Hematopoietic multipotent progenitor cell treated with erythropoietin and hydrocortisone succinate and interleukin-3 and kit ligand, for 8 days (in vitro differentiated cells): ENCODE measurements at regions not wholly inside any gene's neighbourhood (a gene's known extent, or its start where the extent isn't known, plus 50 kb on each side); places are given as distances from the start of the nearest gene placed in this dataset.
"Not testable (repeated sequence)": the region's sequence is repeated elsewhere in the genome, so short reads cannot be mapped to it uniquely, and the experiment has no call there.

Experiments
- DNase-seq: peaks from one replicate; pipeline ENCODE4 v3.0.0-alpha.2; 2015

DNA sequence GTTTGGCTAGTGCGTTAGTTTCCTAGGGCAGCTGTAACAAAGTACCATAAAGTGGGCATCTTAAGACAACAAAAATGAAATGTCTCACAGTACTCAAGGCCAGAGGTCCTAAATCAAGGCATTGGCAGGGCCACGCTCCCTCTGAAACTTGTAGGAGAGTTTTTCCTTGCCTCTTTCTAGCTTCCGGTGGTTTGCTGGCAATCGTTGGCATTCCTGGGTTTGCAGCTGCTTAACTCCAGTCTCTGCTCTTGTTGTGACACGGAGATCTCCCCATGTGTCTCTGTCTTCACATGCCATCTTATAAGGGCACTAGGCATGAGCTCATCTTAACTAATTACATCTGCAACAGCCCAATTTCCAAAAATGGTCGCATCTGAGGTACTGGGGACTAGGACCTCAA, 362.0 kb upstream of the BOD1L1 start:
- DNase-seq, result no peak

DNA sequence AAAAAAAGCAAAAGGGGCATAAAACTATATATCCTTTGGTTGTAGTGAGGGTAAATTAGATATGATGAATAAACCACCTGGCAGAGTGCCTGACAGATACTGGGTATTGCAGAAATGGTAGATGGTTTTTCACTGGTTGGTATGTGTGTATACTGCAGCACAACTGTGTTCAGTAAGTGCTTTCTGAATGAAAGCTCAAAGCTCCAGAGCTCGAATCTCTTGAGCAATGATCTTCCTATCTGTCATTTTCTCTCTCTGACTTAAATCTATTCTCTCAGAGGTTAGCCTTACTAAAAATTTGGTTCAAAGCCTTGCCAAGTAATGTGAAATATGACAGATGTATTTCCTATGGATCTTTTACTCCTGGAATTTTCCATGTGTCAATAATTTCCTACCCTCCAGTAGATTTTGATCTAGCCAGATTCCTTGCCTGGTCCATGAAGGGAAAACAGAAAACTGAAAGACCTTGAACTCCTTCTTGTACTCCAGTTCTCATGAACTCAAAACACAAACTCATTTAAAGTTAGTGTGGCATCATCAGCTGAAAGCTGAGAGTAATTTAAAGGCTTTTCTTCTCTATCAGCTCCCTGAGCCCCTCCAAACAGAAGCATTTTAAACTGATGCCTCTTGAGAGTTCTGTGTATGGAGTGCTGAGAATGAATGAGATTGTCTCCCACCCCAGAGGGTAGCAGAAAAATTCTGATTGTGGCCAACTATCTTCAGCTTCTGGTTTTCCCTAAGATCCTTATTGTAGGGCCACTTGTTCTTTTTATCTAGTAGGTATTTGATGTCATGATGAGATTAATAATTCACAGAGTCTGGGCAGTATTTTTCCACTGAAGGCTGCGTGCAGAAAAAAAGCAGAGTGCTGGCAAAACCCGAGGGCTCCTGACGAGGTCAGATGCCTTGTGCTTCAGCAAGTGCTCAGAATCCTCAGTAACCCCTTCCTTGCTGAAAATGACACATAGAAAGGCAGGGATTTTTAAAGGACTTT, 363.4 kb upstream of the BOD1L1 start:
- DNase-seq, result no peak

DNA sequence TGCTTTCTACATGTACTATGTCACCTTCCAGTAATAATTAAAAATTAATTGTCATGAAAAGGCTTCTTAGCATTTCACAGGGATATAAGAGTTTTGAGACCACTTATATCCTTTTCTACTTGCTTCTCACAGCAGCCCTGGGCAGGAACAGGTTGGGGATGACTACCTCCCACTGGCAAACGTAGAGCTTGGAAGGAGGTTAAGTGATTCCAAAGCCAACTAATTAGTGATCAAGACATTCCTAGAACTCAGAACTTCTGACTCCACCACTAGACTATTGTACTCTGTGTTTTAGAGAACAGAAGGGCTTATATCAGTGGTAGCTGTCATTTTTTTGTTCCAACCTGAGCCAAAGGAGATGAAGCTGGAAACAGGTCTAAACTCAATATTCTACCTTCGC, 364.5 kb upstream of the BOD1L1 start:
- no peak for DNase-seq

DNA sequence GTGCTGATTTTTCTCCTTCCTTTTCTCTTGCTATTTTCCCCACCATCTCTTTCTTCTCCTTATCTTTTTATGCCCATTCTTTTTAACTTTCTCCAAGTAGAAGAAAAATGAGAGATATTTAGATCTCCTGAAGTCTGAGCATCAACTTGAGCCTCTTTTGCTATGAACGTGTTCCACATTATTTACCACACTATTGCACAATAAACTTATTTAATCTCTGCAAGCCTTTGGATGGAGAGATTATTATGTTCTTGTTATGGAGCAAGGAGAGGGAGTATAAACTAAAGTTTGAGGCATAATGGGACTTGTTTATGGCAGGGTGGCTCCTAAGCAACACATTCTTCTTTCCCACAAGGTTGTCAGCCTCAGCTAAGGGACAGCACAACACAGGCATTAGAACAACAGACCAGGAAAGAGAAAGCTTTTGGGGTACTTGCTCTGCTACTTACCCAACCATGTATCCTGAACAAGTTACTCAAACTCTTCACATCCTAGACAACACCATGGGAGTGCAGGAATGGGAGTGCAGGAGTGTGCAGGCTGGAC, 365.5 kb upstream of the BOD1L1 start:
- no peak for DNase-seq

DNA sequence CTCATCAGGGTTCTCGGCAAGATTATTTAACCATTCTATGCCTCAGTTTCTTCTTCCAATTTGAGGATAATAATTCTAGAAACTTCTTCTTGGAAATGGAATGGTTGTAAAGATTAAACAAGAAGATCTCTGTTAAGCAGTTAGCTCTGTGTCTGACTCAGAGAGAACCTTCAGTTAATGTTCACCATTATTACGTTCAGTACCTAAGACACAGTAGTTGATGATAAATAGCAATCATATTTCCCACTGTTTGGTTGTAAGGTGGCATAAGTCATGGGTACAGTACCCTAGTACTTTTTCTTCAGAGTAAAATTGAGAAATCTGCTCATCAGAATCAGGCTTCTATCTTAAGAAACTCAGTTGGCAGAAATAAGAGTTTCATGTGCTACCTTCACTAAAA, 366.5 kb upstream of the BOD1L1 start:
- DNase-seq, result no peak

DNA sequence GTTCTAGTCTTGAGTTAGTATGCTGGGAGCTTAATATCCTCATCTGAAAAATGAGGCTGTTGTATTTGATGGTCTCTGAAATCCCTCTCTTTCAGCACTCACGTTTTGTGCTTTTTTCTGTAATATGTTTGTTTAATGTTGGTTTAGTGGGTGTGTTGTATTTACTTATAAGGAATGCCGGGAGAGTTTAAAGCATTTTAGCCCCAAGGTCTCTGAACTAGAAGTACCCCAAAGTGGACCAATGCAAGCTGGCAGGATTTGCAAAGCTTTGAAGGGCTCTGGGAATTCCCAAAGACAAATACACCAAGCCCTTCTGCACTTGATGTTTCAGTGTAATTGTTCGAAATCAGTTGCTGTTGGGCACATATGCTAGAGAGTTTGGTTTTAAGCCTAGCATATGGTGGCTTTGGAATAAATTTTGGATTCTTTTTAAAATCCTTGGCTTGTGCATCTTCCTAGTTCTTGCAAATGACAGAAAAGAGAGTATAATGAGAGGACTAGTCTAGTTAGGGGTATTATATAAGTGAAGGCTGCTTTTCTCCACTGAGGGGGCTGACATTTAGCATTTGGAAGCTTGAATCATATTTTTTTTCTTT, 371.4 kb upstream of the BOD1L1 start:
- no peak for DNase-seq

DNA sequence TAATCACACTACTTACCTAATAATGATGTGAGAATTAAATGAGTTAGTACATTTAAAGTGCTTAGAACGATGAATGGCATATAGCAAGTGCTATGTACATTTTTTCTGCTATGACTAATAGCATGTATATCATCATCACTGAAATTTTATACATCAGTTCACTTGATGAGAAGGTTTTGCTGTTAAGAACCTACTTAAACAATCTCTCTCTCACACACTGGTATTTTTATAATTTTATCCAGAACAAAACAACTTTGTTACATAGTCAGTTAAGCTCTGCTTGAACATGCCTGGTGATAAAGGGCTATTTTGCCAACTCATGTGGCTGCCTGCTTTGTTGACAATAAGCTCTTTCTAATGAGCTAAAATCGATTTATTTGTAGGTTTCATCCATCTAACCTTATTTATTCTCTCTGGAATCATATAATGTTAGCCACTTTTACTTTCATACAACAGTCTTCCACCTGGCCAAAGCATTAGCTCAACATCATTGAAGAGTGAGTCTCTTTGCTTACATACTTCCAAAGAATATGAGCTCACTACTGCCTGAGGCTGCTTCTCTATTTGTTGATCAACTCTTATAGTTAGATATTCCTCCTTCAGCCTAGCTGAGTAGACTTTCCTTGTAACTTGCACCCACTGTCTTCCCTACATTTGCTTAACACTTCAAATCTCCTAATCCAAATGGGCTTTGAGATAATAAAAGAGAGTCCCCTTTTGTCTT, 372.7 kb upstream of the BOD1L1 start:
- no peak for DNase-seq

DNA sequence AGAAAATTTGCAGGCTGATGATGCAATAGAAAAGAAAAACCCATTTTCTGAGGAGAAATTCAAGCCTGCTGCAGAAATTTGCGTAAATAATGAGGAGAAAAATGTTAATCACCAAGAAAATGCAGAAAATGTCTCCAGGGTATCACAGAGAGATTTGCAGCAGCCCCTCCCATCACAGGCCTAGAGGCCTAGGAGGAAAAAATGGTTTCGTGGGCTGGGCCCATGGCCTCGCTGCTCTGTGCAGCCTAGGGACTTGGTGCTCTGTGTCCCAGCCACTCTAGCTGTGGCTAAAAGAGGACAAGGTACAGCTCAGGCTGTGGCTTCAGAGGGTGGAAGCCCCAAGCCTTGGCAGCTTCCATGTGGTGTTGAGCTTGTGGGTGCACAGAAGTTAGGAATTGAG, 374.8 kb upstream of the BOD1L1 start:
- DNase-seq, result not testable (repeated sequence)

- DNase-seq, result no peak
These were observed 381.0 kb upstream of the BOD1L1 start for GRCh38 chr4:14008494-14008893.

DNA sequence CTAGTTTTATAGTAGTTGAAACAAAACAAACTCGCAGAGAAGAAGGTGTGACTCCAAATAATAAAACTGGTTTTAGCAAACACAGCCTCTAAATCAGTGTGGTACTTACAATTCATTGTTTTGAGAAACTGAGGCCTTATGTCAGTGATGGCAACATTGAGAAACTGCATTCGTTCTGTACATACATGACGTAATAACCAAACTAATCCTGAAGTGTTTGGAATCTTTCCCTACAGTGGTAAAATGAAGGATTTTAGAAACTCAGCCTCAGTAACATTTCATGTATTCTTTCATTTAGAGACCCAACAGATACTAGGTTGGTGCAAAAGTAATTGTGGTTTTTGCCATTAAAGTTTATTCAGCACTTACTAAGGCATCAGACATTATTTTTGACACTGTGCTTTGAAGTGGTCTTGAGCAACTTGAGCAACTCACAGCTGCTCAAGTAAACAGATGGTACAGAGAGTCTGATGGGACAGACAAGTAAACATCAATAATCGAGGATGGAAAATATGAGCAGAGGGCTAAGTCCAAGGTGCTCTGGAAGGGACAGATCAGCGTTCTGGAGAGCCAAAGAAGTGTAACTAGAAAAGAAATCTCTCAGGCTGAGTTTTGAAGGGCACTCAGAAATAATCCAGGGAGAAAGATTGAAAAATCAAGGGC, 390.8 kb upstream of the BOD1L1 start:
- DNase-seq, result no peak

GRCh38 chr4:14022456-14022855, 394.9 kb upstream of the BOD1L1 start:
- DNase-seq, result no peak

GRCh38 chr4:14023036-14023435, 395.5 kb upstream of the BOD1L1 start:
- DNase-seq, result no peak

DNA sequence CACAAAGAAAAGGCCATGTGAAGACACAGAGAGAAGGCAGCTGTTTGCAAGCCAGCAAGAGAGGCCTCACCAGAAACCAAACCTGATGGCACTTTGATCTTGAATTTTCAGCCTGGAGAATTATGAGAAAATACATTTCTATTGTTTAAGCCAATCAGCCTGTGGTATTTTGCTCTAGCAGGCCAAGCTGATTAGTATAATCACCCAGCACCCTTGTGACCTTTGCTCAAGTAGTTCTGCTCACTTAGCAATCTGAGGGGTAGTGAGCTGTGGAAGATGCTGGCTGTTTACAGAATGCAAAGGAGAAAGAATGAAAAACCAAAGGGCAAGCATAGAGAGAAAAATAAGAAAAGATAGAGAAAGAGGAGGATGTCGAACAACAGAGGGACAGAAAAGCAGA, 396.4 kb upstream of the BOD1L1 start:
- no peak for DNase-seq

DNA sequence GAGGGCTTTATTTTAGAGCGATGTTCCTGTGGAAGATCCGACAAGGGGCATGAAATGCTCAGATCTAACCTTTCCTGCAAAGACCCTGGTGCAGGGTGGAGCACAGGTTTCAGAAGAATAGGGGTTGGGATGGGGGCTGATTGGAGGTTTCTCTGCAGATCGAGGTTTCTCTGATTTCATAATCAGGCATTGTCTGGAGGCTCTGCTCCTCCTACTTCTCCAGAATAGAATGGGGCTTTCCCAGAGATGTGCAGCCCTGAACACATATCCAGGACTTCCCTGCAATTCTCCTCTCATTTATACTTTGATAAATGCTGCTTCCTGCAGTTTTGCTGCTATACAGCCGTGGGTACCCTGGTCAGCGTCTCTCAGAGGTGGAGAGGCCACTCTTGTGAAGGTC, 397.6 kb upstream of the BOD1L1 start:
- no peak for DNase-seq

DNA sequence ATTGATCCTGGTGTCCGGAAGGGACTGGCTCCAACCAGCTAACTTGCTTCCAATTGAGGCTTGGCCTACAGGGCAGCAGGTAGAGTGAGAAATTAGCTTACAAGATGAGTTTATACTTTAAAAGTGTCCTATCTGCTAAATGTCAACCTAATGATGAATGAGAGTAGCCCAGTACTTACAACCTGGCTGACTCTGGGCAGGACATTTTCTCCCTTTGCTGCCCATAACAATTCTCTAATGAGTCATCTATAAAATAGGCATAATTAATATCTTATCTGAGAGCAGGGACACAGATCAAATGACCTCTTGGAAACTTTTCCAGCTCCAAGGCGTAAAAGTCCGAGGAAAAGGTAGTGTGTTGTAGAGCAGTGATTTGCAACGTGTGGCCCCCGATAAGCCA, 398.4 kb upstream of the BOD1L1 start:
- DNase-seq, result no peak

DNA sequence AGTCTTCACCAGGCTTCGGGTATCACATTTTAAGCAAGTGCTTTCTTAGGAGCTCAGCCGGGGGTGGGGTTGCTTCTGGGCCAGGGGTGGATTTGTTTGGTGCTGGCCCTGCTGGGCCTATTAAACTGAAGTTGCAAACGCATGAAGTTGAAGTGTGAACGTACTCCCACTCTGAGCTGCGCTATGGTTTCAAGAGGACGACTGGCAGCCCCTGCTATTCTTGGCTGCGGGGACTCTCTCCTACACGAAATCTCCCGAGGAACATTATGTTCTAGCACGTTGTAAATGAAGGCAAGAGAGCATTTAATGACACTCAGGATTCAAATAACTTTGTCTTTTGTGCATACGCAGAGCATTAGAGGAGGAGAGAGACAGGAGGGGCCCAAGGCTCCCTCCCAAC, 401.3 kb upstream of the BOD1L1 start:
- DNase-seq, result no peak

GRCh38 chr4:14035076-14035475, 407.6 kb upstream of the BOD1L1 start:
- DNase-seq, result no peak

- DNase-seq, result no peak
These were observed 415.7 kb upstream of the BOD1L1 start for GRCh38 chr4:14043203-14043602.

- DNase-seq, result no peak
These were observed 419.1 kb upstream of the BOD1L1 start for GRCh38 chr4:14046642-14047041.

GRCh38 chr4:14047840-14048239, 420.3 kb upstream of the BOD1L1 start:
- no peak for DNase-seq

DNA sequence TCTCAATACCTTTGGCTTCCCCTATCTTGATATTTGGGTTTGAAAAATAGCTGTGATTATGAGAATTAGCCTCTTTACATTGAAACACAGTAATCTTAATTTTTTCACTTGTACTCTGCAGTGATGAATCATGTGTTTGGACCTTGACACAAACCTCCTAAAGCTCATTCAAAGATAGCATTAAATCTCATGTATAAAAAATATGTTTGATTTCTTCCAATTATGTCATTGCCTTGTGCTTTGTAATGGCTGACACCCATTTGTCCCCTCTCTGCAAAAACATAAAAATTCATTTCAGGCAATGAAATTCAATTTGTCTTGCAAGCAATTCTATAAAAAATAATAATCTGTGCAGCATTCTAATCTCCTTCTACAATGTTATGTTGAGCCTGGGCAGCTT, 422.4 kb upstream of the BOD1L1 start:
- DNase-seq, result no peak

DNA sequence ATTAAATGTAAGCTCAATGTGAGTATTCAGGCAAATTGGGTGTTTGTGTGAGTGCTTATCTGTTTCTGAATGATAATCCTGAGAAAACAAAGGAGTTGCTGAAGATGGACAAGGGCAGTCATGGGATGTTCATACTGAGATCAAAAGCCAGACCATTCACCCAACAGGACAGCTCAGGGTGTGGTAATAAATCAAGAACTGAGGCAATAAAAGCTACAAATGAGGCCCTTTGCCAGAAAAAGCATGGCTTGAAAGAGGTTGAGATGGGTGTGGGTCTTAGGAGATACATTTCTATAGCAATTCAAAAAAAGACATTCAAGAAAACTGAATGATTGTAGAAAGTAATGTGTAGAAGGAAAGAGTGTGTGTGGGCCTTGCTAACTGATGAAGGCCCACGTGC, 425.8 kb upstream of the BOD1L1 start:
- DNase-seq, result no peak

DNA sequence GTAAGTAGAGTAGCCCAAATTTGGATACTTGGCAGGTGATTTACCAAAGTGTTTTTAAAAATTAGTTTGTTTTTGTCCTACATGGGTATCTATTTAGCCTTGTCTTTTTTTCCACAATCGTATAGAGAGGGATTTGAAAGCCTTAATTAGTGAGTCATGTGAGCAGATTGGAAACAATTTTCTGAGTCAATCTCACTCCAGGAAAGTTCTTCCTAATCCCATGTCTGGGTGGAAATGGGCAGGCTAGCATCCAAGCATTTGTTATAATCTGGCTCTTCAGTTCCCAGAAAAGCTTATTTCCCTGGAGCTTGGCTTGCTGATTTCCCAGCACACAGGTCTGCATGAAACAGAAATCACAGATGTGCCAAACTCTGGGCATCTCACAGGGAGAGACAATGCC, 426.9 kb upstream of the BOD1L1 start:
- no peak for DNase-seq
